ENCODE measurements at regions not wholly inside any gene's neighbourhood (a gene's known extent, or its start where the extent isn't known, plus 50 kb on each side); places are given as distances from the start of the nearest gene placed in this dataset.

- peak; percentile 63 for ATAC-seq (ENCODE audit: low read depth)
- no peak overlapping the region for H3K4me3 Mint-ChIP-seq
- DNase-seq, result no peak
- peaks cover 2% of the 10 kb centered on the region for H3K27me3 Mint-ChIP-seq
- H3K4me1 Mint-ChIP-seq, result peaks cover 3% of the 10 kb centered on the region
- no peaks in the 10 kb centered on the region for H3K9me3 Mint-ChIP-seq
- no peaks in the 10 kb centered on the region for H3K36me3 Mint-ChIP-seq
- POLR2A ChIA-PET, result no interaction called here
- H3K27ac Mint-ChIP-seq, result no peak overlapping the region
Observed at GRCh38 chr2:64338910-64339500, 115.0 kb upstream of the LGALSL start.

- no peaks in the 10 kb centered on the region for H3K36me3 Mint-ChIP-seq
- peaks cover 6% of the 10 kb centered on the region for H3K27me3 Mint-ChIP-seq
- H3K4me1 Mint-ChIP-seq, result peaks cover 3% of the 10 kb centered on the region
- no peak overlapping the region for H3K27ac Mint-ChIP-seq
- POLR2A ChIA-PET, result no interaction called here
- H3K9me3 Mint-ChIP-seq, result no peaks in the 10 kb centered on the region
- no peak for DNase-seq
- H3K4me3 Mint-ChIP-seq, result no peak overlapping the region
- ATAC-seq (ENCODE audit: low read depth), result no peak
Observed at GRCh38 chr2:64341461-64341860, 112.5 kb upstream of the LGALSL start.

- Mint-ChIP-seq H3K36me3 (no peaks in the 10 kb centered on the region), H3K27ac (no peak overlapping the region), H3K27me3 (peaks cover 7% of the 10 kb centered on the region), H3K9me3 (no peaks in the 10 kb centered on the region), H3K4me3 (no peak overlapping the region), H3K4me1 (peaks cover 3% of the 10 kb centered on the region)
- DNase-seq (no peak), ATAC-seq (ENCODE audit: low read depth) (no peak)
- POLR2A ChIA-PET, result no interaction called here
Observed at GRCh38 chr2:64342195-64343099, 111.5 kb upstream of the LGALSL start.

GRCh38 chr2:64344999-64345576 is 108.9 kb upstream of the LGALSL start:
- ATAC-seq (ENCODE audit: low read depth) (no peak), DNase-seq (no peak)
- H3K9me3 Mint-ChIP-seq, result no peaks in the 10 kb centered on the region
- no peaks in the 10 kb centered on the region for H3K36me3 Mint-ChIP-seq
- POLR2A ChIA-PET, result no interaction called here
- H3K4me3 Mint-ChIP-seq, result no peak overlapping the region
- no peaks in the 10 kb centered on the region for H3K4me1 Mint-ChIP-seq
- no peak overlapping the region for H3K27ac Mint-ChIP-seq
- peaks cover 8% of the 10 kb centered on the region for H3K27me3 Mint-ChIP-seq

- no peak for DNase-seq
- no peak for ATAC-seq (ENCODE audit: low read depth)
- POLR2A ChIA-PET, result no interaction called here
- Mint-ChIP-seq H3K9me3 (no peaks in the 10 kb centered on the region), H3K4me1 (no peaks in the 10 kb centered on the region), H3K36me3 (no peaks in the 10 kb centered on the region), H3K27ac (no peak overlapping the region), H3K4me3 (no peak overlapping the region), H3K27me3 (peaks cover 5% of the 10 kb centered on the region)
Observed at GRCh38 chr2:64345998-64346397, 108.0 kb upstream of the LGALSL start.

GRCh38 chr2:64348386-64349130 is 105.4 kb upstream of the LGALSL start:
- ATAC-seq (ENCODE audit: low read depth), result no peak
- Mint-ChIP-seq H3K4me3 (no peak overlapping the region), H3K36me3 (no peaks in the 10 kb centered on the region), H3K27me3 (peaks cover 5% of the 10 kb centered on the region), H3K27ac (no peak overlapping the region), H3K4me1 (no peaks in the 10 kb centered on the region), H3K9me3 (no peaks in the 10 kb centered on the region)
- no peak for DNase-seq
- POLR2A ChIA-PET, result no interaction called here

GRCh38 chr2:64349131-64349530 is 104.8 kb upstream of the LGALSL start:
- no peak overlapping the region for H3K27ac Mint-ChIP-seq
- no peak for ATAC-seq (ENCODE audit: low read depth)
- POLR2A ChIA-PET, result no interaction called here

GRCh38 chr2:64350996-64351395 is 103.0 kb upstream of the LGALSL start:
- Mint-ChIP-seq H3K9me3 (no peaks in the 10 kb centered on the region), H3K4me1 (no peaks in the 10 kb centered on the region), H3K27ac (no peak overlapping the region), H3K27me3 (peaks cover 12% of the 10 kb centered on the region), H3K4me3 (no peak overlapping the region), H3K36me3 (no peaks in the 10 kb centered on the region)
- DNase-seq, result no peak
- ATAC-seq (ENCODE audit: low read depth), result no peak
- POLR2A ChIA-PET, result no interaction called here

More at GRCh38 chr2:64349131-64349530, 104.8 kb upstream of the LGALSL start:
- no peaks in the 10 kb centered on the region for H3K9me3 Mint-ChIP-seq
- H3K4me3 Mint-ChIP-seq, result no peak overlapping the region
- H3K36me3 Mint-ChIP-seq, result no peaks in the 10 kb centered on the region
- no peaks in the 10 kb centered on the region for H3K4me1 Mint-ChIP-seq
- DNase-seq, result no peak
- peaks cover 7% of the 10 kb centered on the region for H3K27me3 Mint-ChIP-seq

GRCh38 chr2:64352292-64352691 is 101.7 kb upstream of the LGALSL start:
- no peak overlapping the region for H3K4me3 Mint-ChIP-seq
- peaks cover 23% of the 10 kb centered on the region for H3K27me3 Mint-ChIP-seq
- no peaks in the 10 kb centered on the region for H3K36me3 Mint-ChIP-seq
- no peaks in the 10 kb centered on the region for H3K9me3 Mint-ChIP-seq
- no peak overlapping the region for H3K27ac Mint-ChIP-seq
- no peak for ATAC-seq (ENCODE audit: low read depth)
- POLR2A ChIA-PET, result no interaction called here
- DNase-seq, result no peak
- H3K4me1 Mint-ChIP-seq, result no peaks in the 10 kb centered on the region

GRCh38 chr2:64354857-64355680 is 98.9 kb upstream of the LGALSL start:
- POLR2A ChIA-PET, result no interaction called here
- no peaks in the 10 kb centered on the region for H3K36me3 Mint-ChIP-seq
- H3K27ac Mint-ChIP-seq, result no peak overlapping the region
- DNase-seq (no peak), ATAC-seq (ENCODE audit: low read depth) (no peak)
- no peak overlapping the region for H3K4me3 Mint-ChIP-seq
- H3K9me3 Mint-ChIP-seq, result no peaks in the 10 kb centered on the region
- H3K4me1 Mint-ChIP-seq, result peaks cover 3% of the 10 kb centered on the region
- H3K27me3 Mint-ChIP-seq, result peaks cover 29% of the 10 kb centered on the region

GRCh38 chr2:64356906-64357305 is 97.1 kb upstream of the LGALSL start:
- no peaks in the 10 kb centered on the region for H3K9me3 Mint-ChIP-seq
- DNase-seq, result no peak
- H3K27me3 Mint-ChIP-seq, result peaks cover 29% of the 10 kb centered on the region
- ATAC-seq (ENCODE audit: low read depth), result no peak
- H3K27ac Mint-ChIP-seq, result no peak overlapping the region
- H3K36me3 Mint-ChIP-seq, result no peaks in the 10 kb centered on the region
- H3K4me1 Mint-ChIP-seq, result peaks cover 3% of the 10 kb centered on the region
- POLR2A ChIA-PET, result no interaction called here
- H3K4me3 Mint-ChIP-seq, result no peak overlapping the region

- Mint-ChIP-seq H3K27me3 (peaks cover 28% of the 10 kb centered on the region), H3K4me1 (peaks cover 3% of the 10 kb centered on the region), H3K4me3 (no peak overlapping the region), H3K36me3 (no peaks in the 10 kb centered on the region), H3K9me3 (no peaks in the 10 kb centered on the region), H3K27ac (no peak overlapping the region)
- DNase-seq (no peak), ATAC-seq (ENCODE audit: low read depth) (no peak)
- POLR2A ChIA-PET, result no interaction called here
Observed at GRCh38 chr2:64359171-64359891, 94.6 kb upstream of the LGALSL start.

All from activated naive CD8-positive, alpha-beta T cell treated with anti-CD3 and anti-CD28 coated beads, Interleukin-2, amount 10 ng/mL, durations not matched to agents 7 days and 5 days (primary cell).